SIG-M5 treated with dmso at 0.1 percent for 504 hours (cell line): ENCODE measurements at regions not wholly inside any gene's neighbourhood (a gene's known extent, or its start where the extent isn't known, plus 50 kb on each side); places are given as distances from the start of the nearest gene placed in this dataset.

Experiments
- DNase-seq: peaks from one replicate; lab custom pipeline; 2025; ENCODE audit not compliant: unreplicated experiment; lab: John Stamatoyannopoulos, UW

DNA sequence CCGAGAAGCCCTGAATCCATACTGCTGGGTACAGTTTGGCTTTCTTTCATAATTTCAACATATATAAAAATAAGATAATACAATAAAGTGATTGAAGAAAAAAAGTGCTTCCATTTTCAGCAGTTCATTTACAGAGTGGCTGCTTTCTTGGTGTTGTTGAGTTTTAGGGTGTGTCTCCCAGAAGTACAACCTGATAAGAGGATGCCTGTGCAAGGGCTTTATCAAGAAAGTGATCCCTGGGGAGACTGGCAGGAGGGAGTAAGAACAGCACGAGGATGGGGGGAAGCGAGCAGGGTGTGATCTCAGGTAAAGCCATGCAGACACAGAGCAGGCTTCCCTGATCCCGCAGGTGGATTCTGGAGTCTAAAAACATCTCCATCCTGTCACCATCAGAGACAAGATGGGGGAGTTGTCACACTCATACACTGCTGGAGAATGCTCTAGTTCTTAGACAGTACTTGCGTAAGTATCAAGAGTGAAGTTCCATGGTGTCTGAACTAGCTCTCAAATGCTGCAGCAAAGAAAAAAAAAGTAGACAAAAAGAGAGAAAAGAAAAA is 395.9 kb downstream of the CDH26 start:
- no peak for DNase-seq

DNA sequence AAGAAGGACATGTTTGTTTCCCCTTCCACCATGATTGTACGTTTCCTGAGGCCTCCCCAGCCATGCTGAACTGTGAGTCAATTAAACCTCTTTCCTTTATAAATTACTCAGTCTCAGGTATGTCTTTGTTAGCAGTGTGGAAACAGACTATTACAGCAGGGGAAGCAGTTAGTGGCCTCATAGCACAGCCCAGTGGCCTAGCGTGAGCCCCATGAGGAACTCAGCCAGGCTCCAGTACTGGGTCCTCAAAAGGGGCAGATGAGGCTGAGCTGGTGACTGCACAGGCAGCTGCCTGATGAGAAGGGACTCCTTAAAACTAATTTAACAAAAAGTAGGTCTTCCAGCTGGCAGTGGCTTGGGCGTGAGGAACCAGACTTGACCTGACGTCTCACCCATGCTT is 399.9 kb downstream of the CDH26 start:
- DNase-seq = no peak

- DNase-seq = no peak
Observed at GRCh38 chr20:60359010-60359409, 400.8 kb downstream of the CDH26 start.

- DNase-seq = no peak
Observed at GRCh38 chr20:60361761-60362395, 403.7 kb downstream of the CDH26 start.

DNA sequence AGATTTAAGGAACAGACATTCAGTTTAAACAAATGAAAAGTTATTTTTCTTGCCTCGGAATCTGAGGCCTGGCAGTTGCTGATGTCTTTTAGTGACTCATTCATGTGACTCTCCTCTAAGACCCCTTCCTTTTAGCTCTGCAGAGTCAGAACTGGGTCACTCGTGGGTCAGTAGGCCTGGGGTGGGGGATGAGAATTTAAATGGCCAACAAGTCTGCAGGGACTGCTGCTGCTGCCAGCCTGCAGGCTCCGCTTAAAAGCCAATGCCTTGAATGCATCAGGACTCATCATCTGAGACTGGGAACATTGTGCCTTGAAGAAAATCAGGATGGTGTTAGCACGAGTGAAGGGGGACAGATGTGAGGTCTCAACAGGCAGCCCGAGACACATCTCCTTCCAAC is 404.3 kb downstream of the CDH26 start:
- DNase-seq = no peak

GRCh38 chr20:60363698-60364097 is 405.5 kb downstream of the CDH26 start:
- DNase-seq = no peak

DNA sequence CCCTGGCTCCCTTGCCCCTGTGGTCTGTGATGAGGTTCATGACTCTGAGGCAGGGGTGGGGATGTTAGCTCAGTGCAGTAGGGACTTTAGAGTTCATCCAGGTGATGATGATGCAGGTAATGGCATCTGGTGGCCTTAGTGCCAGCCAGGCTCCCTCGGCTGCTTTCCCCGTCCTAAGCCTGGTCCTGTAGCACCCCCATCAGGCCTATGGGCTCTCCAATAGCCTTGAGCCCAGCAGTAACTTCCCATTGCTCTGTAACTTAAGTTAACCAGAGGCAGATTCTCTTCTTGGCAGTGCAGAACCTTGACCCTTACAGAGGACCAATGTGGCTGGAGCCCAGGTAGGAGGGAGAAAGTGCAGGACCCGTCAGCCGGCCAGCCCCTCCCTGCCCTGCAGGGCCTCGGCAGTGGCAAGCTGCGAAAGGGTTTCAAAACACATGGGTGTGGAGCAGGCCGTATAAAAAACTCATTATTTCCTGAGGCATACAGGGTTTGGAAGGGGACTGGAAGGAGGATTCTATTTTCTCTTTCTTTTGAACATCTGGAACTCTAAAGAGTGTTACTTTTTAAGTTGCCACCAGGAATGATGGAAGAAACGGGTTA is 406.9 kb downstream of the CDH26 start:
- DNase-seq = peak; percentile 40

GRCh38 chr20:60365882-60366281 is 407.7 kb downstream of the CDH26 start:
- no peak for DNase-seq

DNA sequence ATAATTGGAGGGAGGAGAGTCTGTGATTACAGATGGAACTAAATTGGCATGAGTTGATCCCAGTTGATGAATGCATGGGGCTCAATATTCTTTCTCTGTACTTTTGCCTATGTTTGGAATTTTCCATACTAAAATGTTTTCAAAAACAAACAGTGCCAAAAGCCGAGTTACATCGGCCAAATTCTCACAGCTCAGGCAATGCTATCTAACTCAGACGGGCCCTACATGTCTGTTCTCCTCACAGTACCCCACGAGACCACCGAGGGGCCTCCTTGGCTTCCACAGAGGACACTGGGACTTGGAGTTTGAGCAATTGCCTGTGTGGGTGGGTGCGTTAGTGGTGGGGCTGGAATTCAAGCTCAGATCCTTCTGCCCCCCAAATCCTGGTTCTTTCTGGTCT is 413.2 kb downstream of the CDH26 start:
- no peak for DNase-seq

DNA sequence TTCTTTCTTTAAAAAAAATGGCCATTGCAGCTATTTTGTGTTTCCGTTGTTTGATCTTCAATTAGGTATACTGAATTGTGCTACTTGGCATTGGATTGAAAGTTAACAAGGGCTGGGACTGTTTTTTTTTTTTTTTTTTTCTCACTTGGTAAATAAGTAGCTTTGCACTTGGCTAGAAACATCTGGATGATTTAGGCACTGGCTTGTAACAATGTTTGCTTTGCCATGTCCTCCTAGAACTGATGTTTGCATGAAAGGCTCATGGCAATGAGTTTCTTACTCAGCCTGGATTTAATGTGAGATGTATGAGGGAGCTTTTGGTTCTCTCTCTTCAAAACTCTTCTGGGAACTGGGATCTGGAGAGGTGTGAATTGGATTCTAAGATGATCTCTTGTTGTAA is 414.1 kb downstream of the CDH26 start:
- DNase-seq = no peak

DNA sequence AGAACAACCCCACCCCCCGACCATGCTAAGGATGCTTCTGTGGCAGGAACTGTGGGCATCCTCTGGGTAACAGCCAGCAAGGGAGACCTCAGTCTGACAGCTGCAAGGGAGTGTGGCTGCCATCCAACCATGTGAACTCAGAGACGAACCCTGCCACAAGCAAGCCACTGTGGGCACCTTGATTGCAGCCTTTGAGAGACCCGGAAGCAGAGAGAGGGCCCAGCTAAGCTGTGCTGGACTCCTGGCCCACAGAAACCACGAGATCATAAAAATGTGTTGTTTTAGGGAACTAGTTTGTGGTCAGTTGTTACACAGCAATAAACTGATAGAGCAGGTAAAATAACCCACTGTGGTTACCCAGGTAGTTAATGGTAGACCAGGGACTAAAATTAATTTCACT is 414.6 kb downstream of the CDH26 start:
- no peak for DNase-seq

DNA sequence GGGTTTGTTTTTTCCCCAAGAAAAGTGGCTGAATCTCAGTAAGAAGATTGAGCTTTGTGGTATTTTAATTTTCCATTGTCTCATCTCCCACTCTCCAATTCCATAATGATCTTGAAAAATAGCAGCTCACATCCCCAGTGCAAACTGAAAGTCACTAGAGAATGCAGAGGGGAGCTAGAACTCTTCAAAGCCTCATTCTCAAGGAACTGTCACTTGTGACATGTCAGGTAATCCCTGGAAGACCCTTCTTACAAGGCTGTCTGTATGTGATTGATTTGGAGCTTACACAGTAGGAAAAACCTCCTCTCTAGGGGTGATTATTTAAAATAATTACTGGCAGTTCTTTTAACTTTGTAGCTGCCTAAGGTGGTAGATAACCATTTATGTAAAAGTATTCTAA is 420.4 kb downstream of the CDH26 start:
- DNase-seq = no peak

- DNase-seq = no peak
Observed at GRCh38 chr20:60381643-60382400, 423.6 kb downstream of the CDH26 start.

GRCh38 chr20:60389441-60389840 is 431.2 kb downstream of the CDH26 start:
- DNase-seq = no peak

DNA sequence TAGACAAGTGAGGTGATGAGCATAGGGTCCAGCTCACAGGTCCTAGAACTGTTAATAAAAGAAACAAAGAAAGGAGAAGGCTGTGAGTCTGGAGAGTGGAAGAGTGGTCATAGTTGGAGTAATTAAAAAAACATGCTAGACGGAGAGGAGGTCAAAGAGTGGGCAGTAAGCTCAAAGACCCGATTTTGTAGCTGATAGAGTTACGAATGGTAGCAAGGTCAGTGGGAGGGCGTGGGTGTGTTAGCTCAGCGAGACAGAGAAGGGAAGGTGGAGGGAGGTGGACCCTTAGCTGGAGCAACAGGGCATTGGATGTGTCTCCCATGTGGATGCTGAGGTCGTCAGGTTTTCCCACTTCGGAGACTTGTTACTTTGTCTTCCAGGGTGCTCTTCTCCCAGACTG is 431.7 kb downstream of the CDH26 start:
- no peak for DNase-seq

GRCh38 chr20:60395991-60396390 is 437.8 kb downstream of the CDH26 start:
- DNase-seq = no peak

- no peak for DNase-seq
Observed at GRCh38 chr20:60400567-60400966, 442.3 kb downstream of the CDH26 start.

DNA sequence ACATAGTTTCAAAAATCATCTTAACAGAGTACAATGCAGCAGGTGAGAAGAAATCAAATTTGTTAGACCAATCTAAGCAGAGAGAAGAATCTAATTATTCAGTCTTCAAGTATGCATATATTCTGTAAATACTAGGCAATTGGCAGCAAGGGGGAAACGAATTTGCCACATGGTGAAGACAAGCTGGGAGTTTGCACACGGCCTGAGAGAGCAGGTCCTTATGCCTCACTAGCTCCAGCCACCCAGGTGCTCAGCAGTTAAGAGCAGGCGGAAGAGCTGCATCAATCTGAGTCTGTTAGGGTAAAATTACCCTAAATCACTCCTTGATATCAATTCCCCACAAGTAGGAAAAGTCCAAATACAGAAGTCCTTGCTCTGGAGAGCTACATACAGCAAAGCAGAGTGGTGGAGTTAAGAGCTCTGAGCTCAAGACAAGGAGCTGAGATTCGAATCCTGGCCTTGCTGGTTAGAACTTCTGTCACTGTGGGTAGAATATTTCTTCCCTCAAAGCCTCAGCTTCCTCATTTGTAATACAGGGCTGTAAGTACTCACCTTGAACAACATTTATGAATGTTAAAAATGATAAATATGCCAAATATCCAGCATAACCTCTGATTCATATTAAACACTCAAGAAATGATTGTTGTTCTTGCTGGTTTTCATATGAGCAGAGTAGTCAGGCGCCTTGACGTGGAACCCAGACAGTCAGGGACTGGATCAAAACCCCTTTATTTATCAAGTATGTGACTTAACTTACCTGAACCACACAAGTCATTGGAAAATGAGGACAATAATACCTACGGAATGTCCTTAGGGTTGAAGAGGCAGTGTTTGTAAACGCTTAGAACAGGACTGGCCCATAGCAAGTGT is 444.2 kb downstream of the CDH26 start:
- DNase-seq = no peak

DNA sequence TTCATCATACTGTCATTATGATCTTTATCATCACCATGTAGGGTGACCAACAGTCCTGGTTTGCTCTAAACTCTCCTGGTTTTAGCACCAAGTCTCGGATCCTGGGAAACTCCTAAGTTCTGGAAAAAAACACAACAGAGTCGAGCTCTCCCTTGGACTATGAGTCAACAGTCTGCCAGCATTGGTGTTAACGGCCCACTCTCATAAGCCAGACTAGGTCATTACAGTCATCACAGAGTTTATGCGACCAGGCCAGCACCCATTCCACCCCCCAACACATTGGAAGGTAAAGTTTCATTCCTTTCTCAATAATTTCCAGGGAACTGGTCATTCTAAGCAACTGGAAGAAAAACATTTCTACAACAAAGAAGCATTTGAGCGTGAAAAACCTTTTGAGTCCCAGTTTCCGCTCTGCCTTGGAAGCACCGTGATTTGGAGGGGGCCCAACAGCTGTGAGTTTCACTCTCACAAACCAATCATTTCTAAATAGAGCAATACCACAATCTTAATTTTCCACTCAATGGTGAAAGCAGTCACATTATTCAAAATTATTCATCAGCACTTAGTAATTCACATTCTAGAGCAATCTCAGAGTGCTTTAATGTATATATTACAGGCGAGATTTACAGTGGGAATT is 445.0 kb downstream of the CDH26 start:
- no peak for DNase-seq

DNA sequence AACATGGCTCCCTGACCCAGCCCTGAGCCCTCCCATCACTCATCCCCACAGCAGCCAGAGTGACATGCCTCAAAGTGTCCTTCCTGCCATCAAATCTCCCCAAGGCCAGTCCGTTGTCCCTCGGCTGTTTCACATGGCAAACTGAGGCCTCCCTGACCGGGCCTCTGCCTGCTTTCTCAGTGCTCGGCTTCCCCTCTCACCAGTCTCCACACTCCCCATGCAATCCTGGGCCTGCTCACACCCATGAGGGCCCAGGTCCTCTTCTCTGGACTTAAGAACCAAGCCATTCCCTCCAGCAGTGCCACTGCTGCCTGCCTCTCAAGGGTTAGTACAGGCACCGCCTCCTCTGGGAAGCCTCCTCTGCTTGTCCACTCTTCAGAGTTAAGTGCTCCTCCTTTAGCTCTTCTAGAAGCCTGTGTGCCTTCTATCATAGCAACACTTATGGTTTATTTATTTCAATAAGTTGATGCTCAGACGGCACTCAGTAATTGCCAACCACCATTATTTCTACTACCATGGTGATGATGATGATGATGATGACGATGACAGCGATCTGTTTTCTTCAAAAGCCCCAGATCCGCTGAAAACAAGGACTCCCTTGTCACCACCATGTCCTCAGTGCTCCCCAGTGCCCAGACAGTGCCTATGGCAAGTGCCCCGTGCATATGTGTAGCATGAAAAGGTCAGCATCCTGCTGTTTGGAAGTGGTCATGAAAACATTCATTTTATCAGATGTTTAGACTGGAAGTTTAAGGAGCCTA is 449.0 kb downstream of the CDH26 start:
- DNase-seq = no peak
